ENCODE measurements at regions not wholly inside any gene's neighbourhood (a gene's known extent, or its start where the extent isn't known, plus 50 kb on each side); places are given as distances from the start of the nearest gene placed in this dataset.

- TF ChIP-seq, protein P1, sequence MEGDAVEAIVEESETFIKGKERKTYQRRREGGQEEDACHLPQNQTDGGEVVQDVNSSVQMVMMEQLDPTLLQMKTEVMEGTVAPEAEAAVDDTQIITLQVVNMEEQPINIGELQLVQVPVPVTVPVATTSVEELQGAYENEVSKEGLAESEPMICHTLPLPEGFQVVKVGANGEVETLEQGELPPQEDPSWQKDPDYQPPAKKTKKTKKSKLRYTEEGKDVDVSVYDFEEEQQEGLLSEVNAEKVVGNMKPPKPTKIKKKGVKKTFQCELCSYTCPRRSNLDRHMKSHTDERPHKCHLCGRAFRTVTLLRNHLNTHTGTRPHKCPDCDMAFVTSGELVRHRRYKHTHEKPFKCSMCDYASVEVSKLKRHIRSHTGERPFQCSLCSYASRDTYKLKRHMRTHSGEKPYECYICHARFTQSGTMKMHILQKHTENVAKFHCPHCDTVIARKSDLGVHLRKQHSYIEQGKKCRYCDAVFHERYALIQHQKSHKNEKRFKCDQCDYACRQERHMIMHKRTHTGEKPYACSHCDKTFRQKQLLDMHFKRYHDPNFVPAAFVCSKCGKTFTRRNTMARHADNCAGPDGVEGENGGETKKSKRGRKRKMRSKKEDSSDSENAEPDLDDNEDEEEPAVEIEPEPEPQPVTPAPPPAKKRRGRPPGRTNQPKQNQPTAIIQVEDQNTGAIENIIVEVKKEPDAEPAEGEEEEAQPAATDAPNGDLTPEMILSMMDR (IDR thresholded peaks at IDR 0.05; ENCODE audit: unreplicated experiment): no peak
- no peak for DNase-seq (ENCODE audit: low spot score, unreplicated experiment)
- Mint-ChIP-seq H3K36me3 (ENCODE audit: insufficient read depth) (no peaks in the 10 kb centered on the region), H3K27me3 (peaks cover 29% of the 10 kb centered on the region), H3K4me1 (ENCODE audit: low read depth) (peaks cover 1% of the 10 kb centered on the region), H3K4me3 (ENCODE audit: low read depth) (peak overlapping the region; percentile 79), H3K9me3 (ENCODE audit: low read depth) (no peaks in the 10 kb centered on the region), H3K27ac (no peak overlapping the region)
Observed at GRCh38 chr9:97802276-97802675, 50.8 kb upstream of the FOXE1 start.

DNA sequence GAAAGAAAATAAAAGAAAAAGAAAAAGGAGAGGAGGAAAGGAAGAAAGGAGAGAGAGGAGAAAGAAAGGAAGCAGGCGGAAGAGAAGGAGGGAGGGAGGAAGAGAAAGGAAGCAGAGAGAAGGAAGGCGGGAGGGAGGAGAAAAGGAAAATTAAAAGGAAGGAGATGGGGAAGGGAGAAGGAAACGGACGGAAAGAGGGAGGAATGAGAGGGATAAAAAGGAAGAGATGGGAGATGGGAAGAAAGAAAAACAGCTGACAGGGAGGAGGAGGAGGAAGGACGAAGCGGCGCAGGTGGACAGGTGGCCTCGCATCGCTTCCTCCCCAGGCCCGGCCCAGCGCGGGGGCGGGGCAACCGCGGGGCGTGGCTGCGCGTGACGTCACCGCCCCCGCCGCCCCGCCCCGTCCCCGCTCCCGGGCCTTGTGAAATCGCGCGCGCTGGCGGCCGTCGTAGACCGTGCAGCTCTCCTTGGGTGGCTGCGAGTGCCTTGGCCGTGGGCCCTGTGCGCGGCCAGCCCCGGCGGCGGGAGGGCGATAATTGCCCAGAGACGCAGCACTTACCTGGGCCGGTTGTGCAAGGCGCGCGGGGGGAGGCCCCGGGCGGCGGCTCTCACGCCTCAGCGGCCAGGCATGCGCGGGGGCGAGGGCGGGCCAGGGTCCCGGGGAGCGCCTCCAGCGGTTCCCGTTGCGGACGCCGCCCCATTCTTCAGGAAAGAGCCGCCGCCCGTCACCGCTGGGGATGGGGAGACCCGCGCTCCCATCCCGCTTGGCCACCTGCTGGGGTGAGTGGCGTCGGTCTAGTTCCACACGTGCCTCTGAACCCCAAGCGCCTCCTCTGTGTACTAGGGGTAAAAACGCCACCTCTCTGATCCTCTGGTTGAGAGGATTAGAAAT lies 49.6 kb upstream of the FOXE1 start:
- no peaks in the 10 kb centered on the region for H3K9me3 Mint-ChIP-seq (ENCODE audit: low read depth)
- H3K4me3 Mint-ChIP-seq (ENCODE audit: low read depth): peak overlapping the region; percentile 79
- H3K27ac Mint-ChIP-seq: peak overlapping the region; percentile 92
- H3K4me1 Mint-ChIP-seq (ENCODE audit: low read depth): peaks cover 1% of the 10 kb centered on the region
- TF ChIP-seq, protein P1 (IDR thresholded peaks at IDR 0.05; ENCODE audit: unreplicated experiment): peak; percentile 41
- no peaks in the 10 kb centered on the region for H3K36me3 Mint-ChIP-seq (ENCODE audit: insufficient read depth)
- peak; percentile 65 for DNase-seq (ENCODE audit: low spot score, unreplicated experiment)
- peaks cover 37% of the 10 kb centered on the region for H3K27me3 Mint-ChIP-seq

Data from progenitor cell of endocrine pancreas (in vitro differentiated cells).